CD8-positive, alpha-beta memory T cell (primary cell): ENCODE measurements at regions not wholly inside any gene's neighbourhood (a gene's known extent, or its start where the extent isn't known, plus 50 kb on each side); places are given as distances from the start of the nearest gene placed in this dataset.

Source experiments
- CTCF ChIA-PET: fragments of 350-600 bp; sonication (Branson Sonifier 250); formaldehyde crosslinking; loops from one replicate; lab custom pipeline; 2021; ENCODE audit warnings: antibody characterized with exemption; lab: Charles Lee
- POLR2A ChIA-PET: fragments of 350-600 bp; sonication (Branson Sonifier 250); formaldehyde crosslinking; loops from one replicate; lab custom pipeline; 2021; ENCODE audit warnings: antibody characterized with exemption; lab: Charles Lee
- DNase-seq, 5 donors: peaks; one replicate each; pipeline versions ENCODE4 v3.0.0 to v3.0.0-alpha.2; 2020 to 2022; ENCODE audit warnings: mixed read lengths in 1 of 5
- H3K27ac ChIP-seq: one replicate; pipeline ENCODE4 v1.7.0; 2013; ENCODE audit warnings: low read depth, mild to moderate bottlenecking, low read length, moderate library complexity
- H3K27me3 ChIP-seq: 2 replicates; pipeline ENCODE4 v1.7.0; 2013; ENCODE audit warnings: low read length, mild to moderate bottlenecking; ENCODE audit not compliant: insufficient read depth, poor library complexity, severe bottlenecking
- H3K36me3 ChIP-seq: 2 replicates; pipeline ENCODE4 v1.7.0; 2013; ENCODE audit warnings: mild to moderate bottlenecking, low read length, moderate library complexity; ENCODE audit not compliant: insufficient read depth
- H3K4me1 ChIP-seq: 2 replicates; pipeline ENCODE4 v1.7.0; 2013; ENCODE audit warnings: mild to moderate bottlenecking, low read length, moderate library complexity; ENCODE audit not compliant: insufficient read depth
- H3K4me3 ChIP-seq: 2 replicates; pipeline ENCODE4 v1.7.0; 2013; ENCODE audit warnings: mild to moderate bottlenecking, low read length
- H3K9me3 ChIP-seq: 2 replicates; pipeline ENCODE4 v1.7.0; 2013; ENCODE audit warnings: mild to moderate bottlenecking, low read length
- H3K27ac Mint-ChIP-seq, 8 donors: one replicate each; pipeline ENCODE4 v1.8.0; 2020 to 2021; ENCODE audit warnings: mixed read lengths in 8 of 8, mild to moderate bottlenecking in 6 of 8, inconsistent platforms in 3 of 8, moderate library complexity in 3 of 8
- H3K27me3 Mint-ChIP-seq, 2 donors: one replicate each; pipeline ENCODE4 v1.8.0; 2020 to 2021; ENCODE audit warnings: mixed read lengths in 2 of 2, mild to moderate bottlenecking in 1 of 2, moderate library complexity in 1 of 2
- H3K36me3 Mint-ChIP-seq, 3 donors: one replicate each; pipeline ENCODE4 v1.8.0; 2020 to 2021; ENCODE audit warnings: mixed read lengths in 3 of 3, inconsistent platforms in 1 of 3, mild to moderate bottlenecking in 1 of 3
- H3K4me1 Mint-ChIP-seq, 3 donors: one replicate each; pipeline ENCODE4 v1.8.0; 2020 to 2021; ENCODE audit warnings: mixed read lengths in 3 of 3, inconsistent platforms in 1 of 3, mild to moderate bottlenecking in 1 of 3
- H3K4me3 Mint-ChIP-seq, 7 donors: one replicate each; pipeline ENCODE4 v1.8.0; 2020 to 2021; ENCODE audit warnings: mixed read lengths in 7 of 7, mild to moderate bottlenecking in 6 of 7, moderate library complexity in 4 of 7, inconsistent platforms in 2 of 7
- H3K9me3 Mint-ChIP-seq, 5 donors: one replicate each; pipeline ENCODE4 v1.8.0; 2020 to 2022; ENCODE audit warnings: mixed read lengths in 5 of 5, mild to moderate bottlenecking in 3 of 5, moderate library complexity in 2 of 5, inconsistent platforms in 1 of 5

- Histone ChIP-seq H3K27me3 (no peaks in the 10 kb centered on the region), H3K4me3 (no peak overlapping the region), H3K27ac (no peak overlapping the region), H3K9me3 (no peaks in the 10 kb centered on the region), H3K36me3 (no peaks in the 10 kb centered on the region), H3K4me1 (no peaks in the 10 kb centered on the region)
- POLR2A ChIA-PET, result no interaction called here
- CTCF ChIA-PET, result no interaction called here
- Mint-ChIP-seq H3K4me3 (no peak overlapping the region), H3K36me3 (no peaks in the 10 kb centered on the region), H3K9me3 (peaks cover 0 to 3% (median 0%) of the 10 kb centered on the region in 5 donors), H3K4me1 (no peaks in the 10 kb centered on the region), H3K27ac (no peak overlapping the region), H3K27me3 (peaks cover 6 to 8% of the 10 kb centered on the region in 2 donors)
- DNase-seq, result no peak
Measured at GRCh38 chr10:121080281-121080891, 229.2 kb downstream of the WDR11 start.

GRCh38 chr10:121081306-121081705, 230.1 kb downstream of the WDR11 start:
- Mint-ChIP-seq H3K36me3 (no peaks in the 10 kb centered on the region), H3K27ac (no peak overlapping the region), H3K27me3 (peaks cover 6 to 8% of the 10 kb centered on the region in 2 donors), H3K4me1 (no peaks in the 10 kb centered on the region), H3K4me3 (no peak overlapping the region), H3K9me3 (peaks cover 0 to 3% (median 0%) of the 10 kb centered on the region in 5 donors)
- ChIA-PET POLR2A (no interaction called here), CTCF (no interaction called here)
- Histone ChIP-seq H3K4me1 (no peaks in the 10 kb centered on the region), H3K27ac (no peak overlapping the region), H3K4me3 (no peak overlapping the region), H3K36me3 (no peaks in the 10 kb centered on the region), H3K27me3 (no peaks in the 10 kb centered on the region), H3K9me3 (no peaks in the 10 kb centered on the region)
- no peak for DNase-seq

GRCh38 chr10:121082984-121083383, 231.8 kb downstream of the WDR11 start:
- no peaks in the 10 kb centered on the region for H3K4me1 Mint-ChIP-seq
- no peaks in the 10 kb centered on the region for H3K36me3 ChIP-seq
- POLR2A ChIA-PET, result no interaction called here
- H3K4me3 ChIP-seq, result no peak overlapping the region
- no peak overlapping the region for H3K27ac ChIP-seq
- no peak overlapping the region for H3K27ac Mint-ChIP-seq
- CTCF ChIA-PET, result no interaction called here
- H3K9me3 Mint-ChIP-seq, result peaks cover 0 to 3% (median 0%) of the 10 kb centered on the region in 5 donors
- no peaks in the 10 kb centered on the region for H3K36me3 Mint-ChIP-seq
- no peaks in the 10 kb centered on the region for H3K27me3 ChIP-seq
- DNase-seq, result no peak
- H3K4me1 ChIP-seq, result no peaks in the 10 kb centered on the region
- H3K9me3 ChIP-seq, result no peaks in the 10 kb centered on the region
- H3K27me3 Mint-ChIP-seq, result peaks cover 8% of the 10 kb centered on the region in 2 donors
- H3K4me3 Mint-ChIP-seq, result no peak overlapping the region

GRCh38 chr10:121084016-121084674, 233.0 kb downstream of the WDR11 start:
- DNase-seq, result no peak
- Histone ChIP-seq H3K9me3 (no peaks in the 10 kb centered on the region), H3K27me3 (no peaks in the 10 kb centered on the region), H3K36me3 (no peaks in the 10 kb centered on the region), H3K4me3 (no peak overlapping the region), H3K4me1 (no peaks in the 10 kb centered on the region), H3K27ac (no peak overlapping the region)
- H3K9me3 Mint-ChIP-seq, result peaks cover 0 to 2% (median 0%) of the 10 kb centered on the region in 5 donors
- CTCF ChIA-PET, result no interaction called here
- no peak overlapping the region for H3K27ac Mint-ChIP-seq
- no peaks in the 10 kb centered on the region for H3K36me3 Mint-ChIP-seq
- no peaks in the 10 kb centered on the region for H3K4me1 Mint-ChIP-seq
- peaks cover 5 to 8% of the 10 kb centered on the region in 2 donors for H3K27me3 Mint-ChIP-seq
- no peak overlapping the region for H3K4me3 Mint-ChIP-seq
- POLR2A ChIA-PET, result no interaction called here

- Histone ChIP-seq H3K4me1 (no peaks in the 10 kb centered on the region), H3K27me3 (no peaks in the 10 kb centered on the region), H3K4me3 (no peak overlapping the region), H3K9me3 (no peaks in the 10 kb centered on the region), H3K36me3 (no peaks in the 10 kb centered on the region), H3K27ac (no peak overlapping the region)
- no peaks in the 10 kb centered on the region for H3K4me1 Mint-ChIP-seq
- POLR2A ChIA-PET, result no interaction called here
- H3K27ac Mint-ChIP-seq, result no peak overlapping the region
- H3K27me3 Mint-ChIP-seq, result peaks cover 5 to 7% of the 10 kb centered on the region in 2 donors
- peaks cover 0 to 2% (median 0%) of the 10 kb centered on the region in 5 donors for H3K9me3 Mint-ChIP-seq
- CTCF ChIA-PET, result no interaction called here
- DNase-seq, result no peak
- H3K36me3 Mint-ChIP-seq, result no peaks in the 10 kb centered on the region
- no peak overlapping the region for H3K4me3 Mint-ChIP-seq
Measured at GRCh38 chr10:121084675-121085070, 233.5 kb downstream of the WDR11 start.

GRCh38 chr10:121085367-121085766, 234.2 kb downstream of the WDR11 start:
- Mint-ChIP-seq H3K27ac (no peak overlapping the region), H3K9me3 (peaks cover 0 to 2% (median 0%) of the 10 kb centered on the region in 5 donors), H3K4me3 (no peak overlapping the region), H3K4me1 (no peaks in the 10 kb centered on the region), H3K36me3 (no peaks in the 10 kb centered on the region), H3K27me3 (peaks cover 5% of the 10 kb centered on the region in 2 donors)
- Histone ChIP-seq H3K27ac (no peak overlapping the region), H3K9me3 (no peaks in the 10 kb centered on the region), H3K27me3 (no peaks in the 10 kb centered on the region), H3K36me3 (no peaks in the 10 kb centered on the region), H3K4me1 (no peaks in the 10 kb centered on the region), H3K4me3 (no peak overlapping the region)
- DNase-seq, result no peak
- ChIA-PET CTCF (no interaction called here), POLR2A (no interaction called here)

- Mint-ChIP-seq H3K36me3 (no peaks in the 10 kb centered on the region), H3K9me3 (peaks cover 0 to 2% (median 0%) of the 10 kb centered on the region in 5 donors), H3K27me3 (peaks cover 5% of the 10 kb centered on the region in 2 donors), H3K4me1 (no peaks in the 10 kb centered on the region), H3K4me3 (no peak overlapping the region), H3K27ac (no peak overlapping the region)
- no peak overlapping the region for H3K27ac ChIP-seq
- POLR2A ChIA-PET, result no interaction called here
- no peaks in the 10 kb centered on the region for H3K4me1 ChIP-seq
- no peak for DNase-seq
- CTCF ChIA-PET, result no interaction called here
- H3K36me3 ChIP-seq, result no peaks in the 10 kb centered on the region
- H3K9me3 ChIP-seq, result no peaks in the 10 kb centered on the region
- no peak overlapping the region for H3K4me3 ChIP-seq
- no peaks in the 10 kb centered on the region for H3K27me3 ChIP-seq
Measured at GRCh38 chr10:121087129-121087528, 236.0 kb downstream of the WDR11 start.

- no peaks in the 10 kb centered on the region for H3K36me3 ChIP-seq
- Mint-ChIP-seq H3K4me3 (no peak overlapping the region), H3K36me3 (no peaks in the 10 kb centered on the region), H3K27ac (no peak overlapping the region), H3K4me1 (no peaks in the 10 kb centered on the region), H3K9me3 (peaks cover 0 to 2% (median 0%) of the 10 kb centered on the region in 5 donors), H3K27me3 (peaks cover 4 to 5% of the 10 kb centered on the region in 2 donors)
- no peak overlapping the region for H3K27ac ChIP-seq
- no peak overlapping the region for H3K4me3 ChIP-seq
- DNase-seq, result no peak
- ChIA-PET POLR2A (no interaction called here), CTCF (no interaction called here)
- H3K27me3 ChIP-seq, result no peaks in the 10 kb centered on the region
- H3K9me3 ChIP-seq, result no peaks in the 10 kb centered on the region
- H3K4me1 ChIP-seq, result no peaks in the 10 kb centered on the region
Measured at GRCh38 chr10:121087688-121088087, 236.5 kb downstream of the WDR11 start.
